Astrocyte (in vitro differentiated cells and primary cell): ENCODE measurements at regions not wholly inside any gene's neighbourhood (a gene's known extent, or its start where the extent isn't known, plus 50 kb on each side); places are given as distances from the start of the nearest gene placed in this dataset.

Experiments
- DNase-seq: peaks from one replicate; pipeline ENCODE4 v3.0.0-alpha.2; 2010; ENCODE audit warnings: low read depth
- FAIRE-seq: peaks from 2 replicates; lab custom pipeline; 2011; peaks lifted over from hg19 to GRCh38; lab: Jason Lieb, UNC
- H2AFZ ChIP-seq: 2 replicates; pipeline ENCODE4 v1.6.0; 2012; ENCODE audit warnings: low read depth, low read length, inconsistent platforms
- H3K27ac ChIP-seq: 2 replicates; pipeline ENCODE4 v1.5.1; 2011; ENCODE audit warnings: low read depth, low read length, inconsistent platforms
- H3K27me3 ChIP-seq: 2 replicates; pipeline ENCODE4 v1.6.0; 2011; ENCODE audit warnings: low read length, inconsistent platforms; ENCODE audit not compliant: insufficient read depth
- H3K36me3 ChIP-seq: 2 replicates; pipeline ENCODE4 v1.5.1; 2011; ENCODE audit warnings: low read length, inconsistent platforms; ENCODE audit not compliant: insufficient read depth
- H3K4me1 ChIP-seq: 2 replicates; pipeline ENCODE4 v1.5.1; 2011; ENCODE audit warnings: low read length, inconsistent platforms; ENCODE audit not compliant: insufficient read depth
- H3K4me2 ChIP-seq: 2 replicates; pipeline ENCODE4 v1.6.0; 2012; ENCODE audit warnings: low read length, inconsistent platforms
- H3K4me3 ChIP-seq: 2 replicates; pipeline ENCODE4 v1.5.1; 2011; ENCODE audit warnings: low read depth, mild to moderate bottlenecking, low read length, inconsistent platforms; ENCODE audit not compliant: insufficient read depth
- H3K79me2 ChIP-seq: 2 replicates; pipeline ENCODE4 v1.6.0; 2012; ENCODE audit warnings: mild to moderate bottlenecking, low read length, inconsistent platforms; ENCODE audit not compliant: insufficient read depth
- H3K9ac ChIP-seq: 2 replicates; pipeline ENCODE4 v1.6.0; 2012; ENCODE audit warnings: mild to moderate bottlenecking, low read length, inconsistent platforms
- H3K9me3 ChIP-seq: 2 replicates; pipeline ENCODE4 v1.5.1; 2012; ENCODE audit warnings: low read depth, mild to moderate bottlenecking, low read length, inconsistent platforms; ENCODE audit not compliant: insufficient read depth
- H4K20me1 ChIP-seq: 2 replicates; pipeline ENCODE4 v1.6.0; 2012; ENCODE audit warnings: low read length, inconsistent platforms; ENCODE audit not compliant: insufficient read depth
- H3K27ac Mint-ChIP-seq: one replicate; pipeline ENCODE4 v1.8.0; 2021; ENCODE audit warnings: mild to moderate bottlenecking, mixed read lengths; ENCODE audit not compliant: unreplicated experiment
- H3K27me3 Mint-ChIP-seq: one replicate; pipeline ENCODE4 v1.8.0; 2021; ENCODE audit warnings: low read depth, mixed read lengths; ENCODE audit not compliant: unreplicated experiment
- H3K36me3 Mint-ChIP-seq: one replicate; pipeline ENCODE4 v1.8.0; 2021; ENCODE audit warnings: low read depth, mixed read lengths; ENCODE audit not compliant: unreplicated experiment
- H3K4me1 Mint-ChIP-seq: one replicate; pipeline ENCODE4 v1.8.0; 2021; ENCODE audit warnings: low read depth, mixed read lengths; ENCODE audit not compliant: unreplicated experiment
- H3K4me3 Mint-ChIP-seq: one replicate; pipeline ENCODE4 v1.8.0; 2021; ENCODE audit warnings: mild to moderate bottlenecking, moderate library complexity, mixed read lengths; ENCODE audit not compliant: unreplicated experiment
- H3K9me3 Mint-ChIP-seq: one replicate; pipeline ENCODE4 v1.8.0; 2021; ENCODE audit warnings: mild to moderate bottlenecking, mixed read lengths; ENCODE audit not compliant: unreplicated experiment
- EZH2 ChIP-seq: IDR thresholded peaks from 2 replicates; pipeline ENCODE4 v1.6.1; 2012; ENCODE audit warnings: mild to moderate bottlenecking, low read length, inconsistent platforms; ENCODE audit not compliant: insufficient read depth
- TF ChIP-seq, protein P1 (sequence below): IDR thresholded peaks from 2 replicates; pipeline ENCODE4 v1.5.1; 2011; ENCODE audit warnings: low read depth, mild to moderate bottlenecking, inconsistent platforms, low read length, moderate library complexity; ENCODE audit not compliant: insufficient read depth

GRCh38 chr1:101170506-101171050, 66.2 kb upstream of the S1PR1 start:
- no peaks in the 10 kb centered on the region for H3K36me3 Mint-ChIP-seq
- no peaks in the 10 kb centered on the region for H3K79me2 ChIP-seq
- H3K27me3 ChIP-seq = no peaks in the 10 kb centered on the region
- no peak overlapping the region for H3K4me2 ChIP-seq
- TF ChIP-seq, protein P1, sequence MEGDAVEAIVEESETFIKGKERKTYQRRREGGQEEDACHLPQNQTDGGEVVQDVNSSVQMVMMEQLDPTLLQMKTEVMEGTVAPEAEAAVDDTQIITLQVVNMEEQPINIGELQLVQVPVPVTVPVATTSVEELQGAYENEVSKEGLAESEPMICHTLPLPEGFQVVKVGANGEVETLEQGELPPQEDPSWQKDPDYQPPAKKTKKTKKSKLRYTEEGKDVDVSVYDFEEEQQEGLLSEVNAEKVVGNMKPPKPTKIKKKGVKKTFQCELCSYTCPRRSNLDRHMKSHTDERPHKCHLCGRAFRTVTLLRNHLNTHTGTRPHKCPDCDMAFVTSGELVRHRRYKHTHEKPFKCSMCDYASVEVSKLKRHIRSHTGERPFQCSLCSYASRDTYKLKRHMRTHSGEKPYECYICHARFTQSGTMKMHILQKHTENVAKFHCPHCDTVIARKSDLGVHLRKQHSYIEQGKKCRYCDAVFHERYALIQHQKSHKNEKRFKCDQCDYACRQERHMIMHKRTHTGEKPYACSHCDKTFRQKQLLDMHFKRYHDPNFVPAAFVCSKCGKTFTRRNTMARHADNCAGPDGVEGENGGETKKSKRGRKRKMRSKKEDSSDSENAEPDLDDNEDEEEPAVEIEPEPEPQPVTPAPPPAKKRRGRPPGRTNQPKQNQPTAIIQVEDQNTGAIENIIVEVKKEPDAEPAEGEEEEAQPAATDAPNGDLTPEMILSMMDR = no peak
- TF ChIP-seq EZH2 = no peak
- peaks cover 27% of the 10 kb centered on the region for H3K4me1 Mint-ChIP-seq
- DNase-seq (no peak), FAIRE-seq (no peak)
- no peaks in the 10 kb centered on the region for H3K36me3 ChIP-seq
- H3K27ac ChIP-seq = no peak overlapping the region
- H3K9ac ChIP-seq = no peak overlapping the region
- H3K4me3 Mint-ChIP-seq = no peak overlapping the region
- H3K9me3 ChIP-seq = no peaks in the 10 kb centered on the region
- no peaks in the 10 kb centered on the region for H4K20me1 ChIP-seq
- no peak overlapping the region for H2AFZ ChIP-seq
- no peak overlapping the region for H3K4me3 ChIP-seq
- H3K9me3 Mint-ChIP-seq = no peaks in the 10 kb centered on the region
- no peak overlapping the region for H3K27ac Mint-ChIP-seq
- H3K4me1 ChIP-seq = peaks cover 11% of the 10 kb centered on the region
- no peaks in the 10 kb centered on the region for H3K27me3 Mint-ChIP-seq

GRCh38 chr1:101167891-101168290, 68.9 kb upstream of the S1PR1 start:
- H3K4me2 ChIP-seq = no peak overlapping the region
- no peaks in the 10 kb centered on the region for H3K79me2 ChIP-seq
- no peaks in the 10 kb centered on the region for H3K27me3 ChIP-seq
- H3K9me3 ChIP-seq = no peaks in the 10 kb centered on the region
- no peak for FAIRE-seq
- no peak overlapping the region for H3K4me3 Mint-ChIP-seq
- no peaks in the 10 kb centered on the region for H3K9me3 Mint-ChIP-seq
- no peaks in the 10 kb centered on the region for H3K27me3 Mint-ChIP-seq
- peaks cover 10% of the 10 kb centered on the region for H3K4me1 Mint-ChIP-seq
- no peak overlapping the region for H3K4me3 ChIP-seq
- no peak for DNase-seq
- H3K27ac ChIP-seq = no peak overlapping the region
- H4K20me1 ChIP-seq = no peaks in the 10 kb centered on the region
- H3K36me3 Mint-ChIP-seq = no peaks in the 10 kb centered on the region
- no peak overlapping the region for H3K27ac Mint-ChIP-seq
- H3K9ac ChIP-seq = no peak overlapping the region
- no peak overlapping the region for H2AFZ ChIP-seq
- H3K36me3 ChIP-seq = no peaks in the 10 kb centered on the region
- TF ChIP-seq, protein P1 = no peak
- no peak for TF ChIP-seq EZH2
- H3K4me1 ChIP-seq = no peaks in the 10 kb centered on the region

GRCh38 chr1:101166583-101167120, 70.2 kb upstream of the S1PR1 start:
- H2AFZ ChIP-seq = no peak overlapping the region
- no peak overlapping the region for H3K4me2 ChIP-seq
- H3K4me3 Mint-ChIP-seq = no peak overlapping the region
- no peak overlapping the region for H3K27ac ChIP-seq
- no peaks in the 10 kb centered on the region for H4K20me1 ChIP-seq
- no peaks in the 10 kb centered on the region for H3K9me3 Mint-ChIP-seq
- H3K27me3 Mint-ChIP-seq = no peaks in the 10 kb centered on the region
- no peak overlapping the region for H3K9ac ChIP-seq
- H3K4me1 ChIP-seq = no peaks in the 10 kb centered on the region
- DNase-seq = peak; percentile 11
- no peaks in the 10 kb centered on the region for H3K27me3 ChIP-seq
- no peaks in the 10 kb centered on the region for H3K36me3 Mint-ChIP-seq
- TF ChIP-seq, protein P1 = no peak
- TF ChIP-seq EZH2 = no peak
- FAIRE-seq = no peak
- peaks cover 10% of the 10 kb centered on the region for H3K4me1 Mint-ChIP-seq
- no peaks in the 10 kb centered on the region for H3K36me3 ChIP-seq
- H3K27ac Mint-ChIP-seq = no peak overlapping the region
- no peaks in the 10 kb centered on the region for H3K79me2 ChIP-seq
- H3K4me3 ChIP-seq = no peak overlapping the region
- H3K9me3 ChIP-seq = no peaks in the 10 kb centered on the region
